Activated naive CD4-positive, alpha-beta T cell treated with anti-CD3 and anti-CD28 coated beads, Interleukin-2, amount 10 ng/mL, durations not matched to agents 7 days and 5 days (primary cell): ENCODE measurements at regions not wholly inside any gene's neighbourhood (a gene's known extent, or its start where the extent isn't known, plus 50 kb on each side); places are given as distances from the start of the nearest gene placed in this dataset.

Source experiments
- CTCF ChIA-PET: fragments of 350-600 bp; sonication (Branson Sonifier 250); formaldehyde crosslinking; loops from one replicate; lab custom pipeline; 2021; ENCODE audit warnings: antibody characterized with exemption; lab: Charles Lee
- DNase-seq: peaks from one replicate; pipeline ENCODE4 v3.0.0-alpha.2; 2020
- H3K27ac Mint-ChIP-seq: one replicate; pipeline ENCODE4 v1.8.0; 2021; ENCODE audit warnings: mild to moderate bottlenecking, moderate library complexity, mixed read lengths
- H3K27me3 Mint-ChIP-seq: one replicate; pipeline ENCODE4 v1.8.0; 2021; ENCODE audit warnings: mild to moderate bottlenecking, mixed read lengths
- H3K36me3 Mint-ChIP-seq: one replicate; pipeline ENCODE4 v1.8.0; 2021; ENCODE audit warnings: mixed read lengths
- H3K4me1 Mint-ChIP-seq: one replicate; pipeline ENCODE4 v1.8.0; 2021; ENCODE audit warnings: mixed read lengths
- H3K4me3 Mint-ChIP-seq: one replicate; pipeline ENCODE4 v1.8.0; 2021; ENCODE audit warnings: mild to moderate bottlenecking, moderate library complexity, mixed read lengths
- H3K9me3 Mint-ChIP-seq: one replicate; pipeline ENCODE4 v1.8.0; 2021; ENCODE audit warnings: mixed read lengths

GRCh38 chr1:218575856-218576255 is 230.7 kb downstream of the TGFB2 start:
- DNase-seq, result no peak

GRCh38 chr1:218582646-218583045 is 237.5 kb downstream of the TGFB2 start:
- no peak overlapping the region for H3K27ac Mint-ChIP-seq
- H3K36me3 Mint-ChIP-seq, result no peaks in the 10 kb centered on the region
- H3K4me3 Mint-ChIP-seq, result no peak overlapping the region
- no peaks in the 10 kb centered on the region for H3K27me3 Mint-ChIP-seq
- CTCF ChIA-PET, result no interaction called here
- H3K9me3 Mint-ChIP-seq, result peaks cover 2% of the 10 kb centered on the region
- DNase-seq, result no peak
- no peaks in the 10 kb centered on the region for H3K4me1 Mint-ChIP-seq

More at GRCh38 chr1:218575856-218576255, 230.7 kb downstream of the TGFB2 start:
- no peaks in the 10 kb centered on the region for H3K36me3 Mint-ChIP-seq
- no peak overlapping the region for H3K27ac Mint-ChIP-seq
- CTCF ChIA-PET, result no interaction called here
- no peak overlapping the region for H3K4me3 Mint-ChIP-seq
- no peaks in the 10 kb centered on the region for H3K4me1 Mint-ChIP-seq
- H3K27me3 Mint-ChIP-seq, result no peaks in the 10 kb centered on the region
- no peaks in the 10 kb centered on the region for H3K9me3 Mint-ChIP-seq

DNA sequence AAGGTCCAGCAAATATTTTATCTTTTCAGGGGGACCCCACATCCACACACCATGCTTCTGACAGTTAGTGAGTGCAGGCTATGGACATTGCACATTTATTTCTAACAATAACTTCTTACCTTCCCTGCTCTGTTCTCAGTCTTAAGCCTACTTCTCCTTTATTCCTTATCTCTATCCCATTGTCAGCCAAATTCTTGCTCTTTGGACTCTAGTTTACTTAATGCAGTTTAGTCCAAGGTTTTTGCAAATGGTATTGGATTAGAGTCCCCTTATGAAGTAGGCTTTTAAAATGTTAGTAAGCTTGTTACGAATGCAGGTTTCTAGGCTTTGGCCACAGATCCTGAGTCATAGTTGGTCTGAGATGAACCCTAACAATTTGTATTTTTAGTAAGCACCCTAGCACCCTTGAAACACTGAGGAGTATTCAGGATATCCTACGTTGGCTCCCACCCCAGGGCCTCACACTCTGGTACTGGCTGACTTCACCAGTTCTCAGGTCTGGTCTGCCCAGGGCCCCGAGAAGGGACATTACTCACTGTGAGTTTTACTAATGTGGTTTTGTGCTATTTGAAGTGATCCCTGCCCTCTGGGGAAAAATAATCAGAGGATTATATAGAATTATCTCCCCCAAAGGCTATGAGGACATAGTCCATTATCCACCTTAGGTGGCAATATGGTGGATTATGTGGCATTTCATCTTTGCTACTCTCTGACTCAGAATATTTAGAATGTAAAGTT is 239.5 kb downstream of the TGFB2 start:
- no peaks in the 10 kb centered on the region for H3K36me3 Mint-ChIP-seq
- peaks cover 2% of the 10 kb centered on the region for H3K9me3 Mint-ChIP-seq

DNA sequence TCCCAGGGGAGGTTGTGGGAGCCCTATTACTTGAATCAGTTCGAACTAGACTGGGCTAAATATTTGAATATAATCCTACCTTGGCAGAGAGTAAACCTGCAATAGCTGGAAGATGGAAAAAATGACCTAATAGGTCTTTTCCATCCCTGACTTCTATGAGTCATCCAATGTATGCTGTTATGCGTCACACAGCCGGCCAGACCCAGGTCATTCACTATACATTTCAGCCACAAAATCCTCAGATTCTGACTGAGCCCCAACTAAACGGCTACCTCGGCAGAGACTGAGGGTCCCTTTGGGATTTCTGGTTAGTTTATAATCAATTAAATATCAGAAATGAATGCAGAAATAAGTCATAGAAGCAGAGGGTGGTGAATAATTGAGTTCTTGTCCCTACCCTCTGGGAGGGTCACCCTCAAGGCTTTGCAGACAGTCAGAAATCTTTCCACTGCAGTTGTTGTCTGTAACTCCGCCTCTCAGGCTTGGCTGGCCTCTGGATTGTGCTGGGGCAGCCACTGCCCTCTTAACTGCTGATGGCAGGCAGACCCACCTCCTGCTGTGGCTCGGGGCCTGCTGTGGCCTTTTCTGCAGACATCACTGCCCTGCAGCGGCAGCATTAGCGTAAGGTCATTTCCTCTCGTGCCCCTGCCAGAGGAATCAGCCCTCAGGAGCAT is 240.5 kb downstream of the TGFB2 start:
- Mint-ChIP-seq H3K27me3 (no peaks in the 10 kb centered on the region), H3K4me3 (no peak overlapping the region), H3K9me3 (peaks cover 2% of the 10 kb centered on the region), H3K36me3 (no peaks in the 10 kb centered on the region), H3K27ac (no peak overlapping the region), H3K4me1 (no peaks in the 10 kb centered on the region)
- CTCF ChIA-PET, result no interaction called here
- DNase-seq, result no peak

More for the DNA sequence above, 239.5 kb downstream of the TGFB2 start:
- Mint-ChIP-seq H3K4me3 (no peak overlapping the region), H3K4me1 (no peaks in the 10 kb centered on the region), H3K27me3 (no peaks in the 10 kb centered on the region), H3K27ac (no peak overlapping the region)
- CTCF ChIA-PET, result no interaction called here
- no peak for DNase-seq

DNA sequence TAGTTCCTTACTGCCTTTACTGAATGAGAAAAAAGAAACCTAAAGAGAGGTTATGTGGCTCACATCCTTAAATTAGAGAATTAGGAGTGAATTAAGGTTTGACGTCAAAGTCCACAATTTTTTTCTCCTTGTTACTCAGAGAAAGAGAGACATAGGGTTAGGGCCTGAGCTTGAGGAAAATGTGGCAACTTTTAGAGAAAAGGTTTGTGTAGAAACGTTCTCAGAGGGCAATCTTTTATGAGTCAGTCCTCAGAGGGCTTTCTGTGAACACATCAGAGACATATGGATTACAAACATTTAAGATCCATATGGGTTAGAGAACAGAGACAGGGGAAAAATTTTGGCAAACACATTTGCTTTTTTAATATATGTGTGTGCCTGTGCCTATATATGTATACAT is 242.8 kb downstream of the TGFB2 start:
- Mint-ChIP-seq H3K4me3 (no peak overlapping the region), H3K4me1 (no peaks in the 10 kb centered on the region), H3K36me3 (no peaks in the 10 kb centered on the region), H3K9me3 (peaks cover 2% of the 10 kb centered on the region), H3K27me3 (no peaks in the 10 kb centered on the region), H3K27ac (no peak overlapping the region)
- DNase-seq, result no peak
- CTCF ChIA-PET, result no interaction called here

GRCh38 chr1:218588540-218589172 is 243.5 kb downstream of the TGFB2 start:
- Mint-ChIP-seq H3K9me3 (peaks cover 1% of the 10 kb centered on the region), H3K36me3 (no peaks in the 10 kb centered on the region), H3K27ac (no peak overlapping the region), H3K4me3 (no peak overlapping the region), H3K4me1 (no peaks in the 10 kb centered on the region), H3K27me3 (no peaks in the 10 kb centered on the region)
- no peak for DNase-seq
- CTCF ChIA-PET, result no interaction called here

DNA sequence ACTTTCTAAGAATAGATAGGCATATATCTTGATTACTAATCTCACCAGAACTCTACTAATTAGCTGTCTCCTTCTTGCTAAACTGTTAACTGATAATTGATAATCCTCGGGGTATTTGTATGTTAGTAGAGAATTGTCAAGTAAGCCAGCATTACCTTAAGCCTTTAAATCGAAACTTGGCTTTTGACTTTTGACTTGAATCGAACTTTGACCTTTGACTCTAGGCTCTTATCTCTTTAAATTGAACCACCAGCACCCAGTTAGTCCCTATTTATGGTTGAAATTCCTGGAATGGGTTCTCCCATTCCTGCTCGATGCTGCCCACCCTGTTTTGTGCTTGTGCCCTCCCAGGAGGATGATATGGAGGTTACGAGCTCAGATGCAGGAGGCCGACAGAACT is 244.4 kb downstream of the TGFB2 start:
- no peak for DNase-seq
- no peak overlapping the region for H3K27ac Mint-ChIP-seq
- no peaks in the 10 kb centered on the region for H3K36me3 Mint-ChIP-seq
- no peaks in the 10 kb centered on the region for H3K4me1 Mint-ChIP-seq
- H3K4me3 Mint-ChIP-seq, result no peak overlapping the region
- H3K9me3 Mint-ChIP-seq, result peaks cover 1% of the 10 kb centered on the region
- CTCF ChIA-PET, result no interaction called here
- no peaks in the 10 kb centered on the region for H3K27me3 Mint-ChIP-seq

DNA sequence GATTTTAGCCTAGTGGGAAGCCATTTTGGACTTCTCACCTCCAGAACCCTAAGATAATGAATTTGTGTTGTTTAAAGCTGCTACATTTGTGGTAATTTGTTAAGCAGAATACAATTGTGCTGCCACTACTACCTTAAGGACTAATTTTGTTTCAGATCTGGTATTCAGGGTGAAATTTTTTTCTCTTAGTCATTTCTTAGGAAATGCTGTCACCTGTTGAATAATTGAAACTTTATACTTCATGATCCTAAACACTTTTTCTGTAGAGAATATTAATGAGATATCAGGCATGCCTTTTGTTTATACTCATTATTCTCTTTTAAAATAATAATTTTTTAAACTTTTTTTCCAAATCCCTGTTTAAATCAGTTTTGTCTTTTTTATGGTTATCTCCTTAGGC is 246.8 kb downstream of the TGFB2 start:
- Mint-ChIP-seq H3K27ac (no peak overlapping the region), H3K27me3 (no peaks in the 10 kb centered on the region), H3K4me1 (no peaks in the 10 kb centered on the region), H3K4me3 (no peak overlapping the region), H3K36me3 (no peaks in the 10 kb centered on the region), H3K9me3 (peaks cover 1% of the 10 kb centered on the region)
- CTCF ChIA-PET, result no interaction called here
- DNase-seq, result no peak

GRCh38 chr1:218592688-218593087 is 247.6 kb downstream of the TGFB2 start:
- H3K36me3 Mint-ChIP-seq, result no peaks in the 10 kb centered on the region
- no peaks in the 10 kb centered on the region for H3K27me3 Mint-ChIP-seq
- H3K9me3 Mint-ChIP-seq, result peaks cover 1% of the 10 kb centered on the region
- no peaks in the 10 kb centered on the region for H3K4me1 Mint-ChIP-seq
- H3K4me3 Mint-ChIP-seq, result no peak overlapping the region
- CTCF ChIA-PET, result no interaction called here
- no peak overlapping the region for H3K27ac Mint-ChIP-seq
- DNase-seq, result no peak

DNA sequence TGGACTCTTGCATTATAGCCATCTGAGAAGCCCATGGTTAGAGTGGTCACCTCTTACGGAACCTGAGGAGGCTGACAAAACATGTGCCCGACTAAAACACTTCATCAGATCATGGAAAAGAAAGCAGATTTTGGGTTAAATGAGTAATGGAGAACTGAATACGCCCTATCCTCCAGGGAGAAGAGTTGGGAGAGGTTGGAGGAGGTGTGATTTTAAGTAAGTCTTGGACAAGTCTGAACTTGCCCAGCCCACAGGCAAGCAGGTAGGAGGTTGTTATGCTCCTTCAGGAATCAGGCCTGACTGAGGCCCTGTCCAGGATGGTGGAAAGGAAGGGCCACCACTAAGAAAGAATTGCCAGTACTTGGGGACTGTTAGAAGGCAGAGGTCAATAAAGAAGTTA is 255.8 kb downstream of the TGFB2 start:
- DNase-seq, result no peak
- Mint-ChIP-seq H3K36me3 (no peaks in the 10 kb centered on the region), H3K4me3 (no peak overlapping the region), H3K4me1 (no peaks in the 10 kb centered on the region), H3K27ac (no peak overlapping the region), H3K27me3 (no peaks in the 10 kb centered on the region), H3K9me3 (peaks cover 2% of the 10 kb centered on the region)
- CTCF ChIA-PET, result no interaction called here

- no peaks in the 10 kb centered on the region for H3K4me1 Mint-ChIP-seq
- no peaks in the 10 kb centered on the region for H3K27me3 Mint-ChIP-seq
- CTCF ChIA-PET, result no interaction called here
- no peak overlapping the region for H3K4me3 Mint-ChIP-seq
- DNase-seq, result no peak
- H3K36me3 Mint-ChIP-seq, result no peaks in the 10 kb centered on the region
- no peak overlapping the region for H3K27ac Mint-ChIP-seq
- H3K9me3 Mint-ChIP-seq, result peaks cover 3% of the 10 kb centered on the region
These were observed 259.1 kb downstream of the TGFB2 start for GRCh38 chr1:218604217-218604616.

GRCh38 chr1:218611916-218612585 is 266.9 kb downstream of the TGFB2 start:
- CTCF ChIA-PET, result interaction anchor here (0.6 kb wide), 1 partner anchor 175 kb away, joined by 4 read pairs; no protein-coding TSS in a partner anchor

GRCh38 chr1:218613105-218613504 is 268.0 kb downstream of the TGFB2 start:
- no peaks in the 10 kb centered on the region for H3K36me3 Mint-ChIP-seq
- CTCF ChIA-PET, result no interaction called here
- no peak overlapping the region for H3K27ac Mint-ChIP-seq
- H3K4me3 Mint-ChIP-seq, result no peak overlapping the region
- no peak for DNase-seq
- H3K9me3 Mint-ChIP-seq, result peaks cover 3% of the 10 kb centered on the region
- no peaks in the 10 kb centered on the region for H3K27me3 Mint-ChIP-seq
- no peaks in the 10 kb centered on the region for H3K4me1 Mint-ChIP-seq

More at GRCh38 chr1:218611916-218612585, 266.9 kb downstream of the TGFB2 start:
- Mint-ChIP-seq H3K9me3 (peaks cover 3% of the 10 kb centered on the region), H3K27ac (no peak overlapping the region), H3K36me3 (no peaks in the 10 kb centered on the region), H3K4me3 (no peak overlapping the region), H3K27me3 (no peaks in the 10 kb centered on the region), H3K4me1 (no peaks in the 10 kb centered on the region)
- DNase-seq, result no peak

DNA sequence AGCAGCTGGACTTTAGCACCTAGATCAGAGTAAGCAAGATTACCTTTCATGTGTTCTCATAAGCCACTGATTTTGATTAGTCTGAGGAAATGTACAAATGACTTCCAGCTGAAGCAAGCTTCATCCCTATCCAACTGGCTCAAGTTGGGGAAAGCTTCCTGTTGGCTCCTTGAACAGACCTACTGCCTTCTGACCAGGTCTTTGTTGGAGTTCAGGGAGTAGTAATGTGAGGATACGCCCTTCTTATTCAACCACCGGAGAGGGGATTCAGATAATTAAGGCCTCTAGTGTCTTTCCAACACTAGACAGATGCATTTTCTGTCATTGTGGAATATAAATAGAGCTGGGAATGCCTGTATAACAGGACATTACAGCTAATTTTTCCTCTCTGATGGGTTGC is 268.9 kb downstream of the TGFB2 start:
- no peak overlapping the region for H3K4me3 Mint-ChIP-seq
- no peak for DNase-seq
- H3K36me3 Mint-ChIP-seq, result no peaks in the 10 kb centered on the region
- H3K27me3 Mint-ChIP-seq, result no peaks in the 10 kb centered on the region
- no peaks in the 10 kb centered on the region for H3K4me1 Mint-ChIP-seq
- no peak overlapping the region for H3K27ac Mint-ChIP-seq
- CTCF ChIA-PET, result no interaction called here
- H3K9me3 Mint-ChIP-seq, result no peaks in the 10 kb centered on the region
